ENCODE measurements at regions not wholly inside any gene's neighbourhood (a gene's known extent, or its start where the extent isn't known, plus 50 kb on each side); places are given as distances from the start of the nearest gene placed in this dataset.
A peak's percentile ranks its signal among the peaks of the same experiment; 100 is the strongest.

GRCh38 chr6:79798841-79799240, 148.5 kb downstream of the ELOVL4 start:
- TF ChIP-seq EP300 (IDR thresholded peaks at IDR 0.05; ENCODE audit: borderline replicate concordance in 1 of 2, low read depth in 1 of 2, low read length in 1 of 2) (no peak), USF2 (IDR thresholded peaks at IDR 0.05; ENCODE audit: borderline replicate concordance, low read depth, low read length) (no peak), PBX3 (IDR thresholded peaks at IDR 0.05) (no peak), GATA2 (CRISPR knock-in tag; IDR thresholded peaks at IDR 0.05) (no peak), REST (IDR thresholded peaks at IDR 0.05; ENCODE audit: low read depth, low read length) (no peak), RFX5 (IDR thresholded peaks at IDR 0.05; ENCODE audit: low read length) (no peak), FOXJ3 (CRISPR knock-in tag; IDR thresholded peaks at IDR 0.05) (no peak), CTCF (IDR thresholded peaks at IDR 0.05) (no peak), GABPA (IDR thresholded peaks at IDR 0.05; ENCODE audit: low read depth) (no peak), IRF3 (IDR thresholded peaks at IDR 0.05; ENCODE audit: low read depth, low read length) (no peak), RXRA (IDR thresholded peaks at IDR 0.05; ENCODE audit: borderline replicate concordance, low read depth) (no peak), RAD21 (IDR thresholded peaks at IDR 0.05; ENCODE audit: low read length) (no peak), JUND (IDR thresholded peaks at IDR 0.05) (no peak), FOSL2 (IDR thresholded peaks at IDR 0.05; ENCODE audit: borderline replicate concordance, low read depth) (no peak)

More at GRCh38 chr6:79798841-79799240, 148.5 kb downstream of the ELOVL4 start:
- Histone ChIP-seq H2AFZ (ENCODE audit: low read depth) (no peak overlapping the region), H3K4me2 (no peak overlapping the region), H3K4me3 (ENCODE audit: low read depth in 2 of 2, low read length in 1 of 2) (no peak overlapping the region), H3K27me3 (ENCODE audit: insufficient read depth) (no peaks in the 10 kb centered on the region), H4K20me1 (ENCODE audit: insufficient read depth) (no peaks in the 10 kb centered on the region), H3K36me3 (replicated peaks in 1 of 2; ENCODE audit: control insufficient read depth in 1 of 2, insufficient read depth in 2 of 2, low read length in 1 of 2) (no peaks in the 10 kb centered on the region), H3K4me1 (ENCODE audit: control insufficient read depth in 1 of 2, insufficient read depth in 2 of 2, low read depth in 1 of 2, low read length in 1 of 2) (peaks cover 0 to 17% of the 10 kb centered on the region in 2 experiments; a peak in 2 of 4 replicates), H3K27ac (ENCODE audit: low read depth in 2 of 2, low read length in 1 of 2) (peak overlapping the region in 1 of 2 experiments; percentile 87; a peak in 2 of 4 replicates), H3K9me2 (no peaks in the 10 kb centered on the region), H3K79me2 (ENCODE audit: insufficient read depth) (no peaks in the 10 kb centered on the region), H3K9me3 (no peaks in the 10 kb centered on the region), H3F3A (replicated peaks; ENCODE audit: insufficient read depth) (no peaks in the 10 kb centered on the region), H3K9ac (no peak overlapping the region)
- WGBS (ENCODE audit: low lambda C conversion rate) = 24% methylated on average over 2 of the region's 2 CpGs
- DNase-seq = no peak
- CTCF ChIA-PET = no interaction called here
- POLR2A ChIA-PET = no interaction called here

Measured in SK-N-SH (cell line).